GM12801 (cell line): ENCODE measurements at regions not wholly inside any gene's neighbourhood (a gene's known extent, or its start where the extent isn't known, plus 50 kb on each side); places are given as distances from the start of the nearest gene placed in this dataset.

Source experiments
- TF ChIP-seq, protein P1 (sequence below): IDR thresholded peaks from one replicate; pipeline ENCODE4 v1.5.1; 2011; ENCODE audit warnings: control low read depth; ENCODE audit not compliant: insufficient read length; ENCODE audit errors: extremely low read depth

GRCh38 chr20:58143531-58143930 is 84.9 kb downstream of the ANKRD60 start:
- TF ChIP-seq, protein P1, sequence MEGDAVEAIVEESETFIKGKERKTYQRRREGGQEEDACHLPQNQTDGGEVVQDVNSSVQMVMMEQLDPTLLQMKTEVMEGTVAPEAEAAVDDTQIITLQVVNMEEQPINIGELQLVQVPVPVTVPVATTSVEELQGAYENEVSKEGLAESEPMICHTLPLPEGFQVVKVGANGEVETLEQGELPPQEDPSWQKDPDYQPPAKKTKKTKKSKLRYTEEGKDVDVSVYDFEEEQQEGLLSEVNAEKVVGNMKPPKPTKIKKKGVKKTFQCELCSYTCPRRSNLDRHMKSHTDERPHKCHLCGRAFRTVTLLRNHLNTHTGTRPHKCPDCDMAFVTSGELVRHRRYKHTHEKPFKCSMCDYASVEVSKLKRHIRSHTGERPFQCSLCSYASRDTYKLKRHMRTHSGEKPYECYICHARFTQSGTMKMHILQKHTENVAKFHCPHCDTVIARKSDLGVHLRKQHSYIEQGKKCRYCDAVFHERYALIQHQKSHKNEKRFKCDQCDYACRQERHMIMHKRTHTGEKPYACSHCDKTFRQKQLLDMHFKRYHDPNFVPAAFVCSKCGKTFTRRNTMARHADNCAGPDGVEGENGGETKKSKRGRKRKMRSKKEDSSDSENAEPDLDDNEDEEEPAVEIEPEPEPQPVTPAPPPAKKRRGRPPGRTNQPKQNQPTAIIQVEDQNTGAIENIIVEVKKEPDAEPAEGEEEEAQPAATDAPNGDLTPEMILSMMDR, result no peak

DNA sequence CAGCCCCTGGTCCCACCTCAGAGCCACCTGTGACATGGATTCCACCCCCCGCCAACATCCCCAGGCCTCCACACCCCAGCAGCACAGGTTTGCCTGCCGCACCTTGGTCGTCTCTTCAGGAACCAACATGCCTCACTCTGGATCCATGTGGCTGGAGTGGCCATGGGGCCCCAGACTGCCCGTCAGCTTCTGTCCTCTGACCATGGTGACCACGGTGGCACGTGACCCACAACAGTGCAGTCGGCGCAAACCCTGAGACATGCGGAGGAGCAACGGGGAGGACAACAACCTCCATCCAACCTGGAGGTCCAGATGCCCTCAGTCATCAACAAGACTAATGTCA is 85.6 kb downstream of the ANKRD60 start:
- TF ChIP-seq, protein P1, result no peak

DNA sequence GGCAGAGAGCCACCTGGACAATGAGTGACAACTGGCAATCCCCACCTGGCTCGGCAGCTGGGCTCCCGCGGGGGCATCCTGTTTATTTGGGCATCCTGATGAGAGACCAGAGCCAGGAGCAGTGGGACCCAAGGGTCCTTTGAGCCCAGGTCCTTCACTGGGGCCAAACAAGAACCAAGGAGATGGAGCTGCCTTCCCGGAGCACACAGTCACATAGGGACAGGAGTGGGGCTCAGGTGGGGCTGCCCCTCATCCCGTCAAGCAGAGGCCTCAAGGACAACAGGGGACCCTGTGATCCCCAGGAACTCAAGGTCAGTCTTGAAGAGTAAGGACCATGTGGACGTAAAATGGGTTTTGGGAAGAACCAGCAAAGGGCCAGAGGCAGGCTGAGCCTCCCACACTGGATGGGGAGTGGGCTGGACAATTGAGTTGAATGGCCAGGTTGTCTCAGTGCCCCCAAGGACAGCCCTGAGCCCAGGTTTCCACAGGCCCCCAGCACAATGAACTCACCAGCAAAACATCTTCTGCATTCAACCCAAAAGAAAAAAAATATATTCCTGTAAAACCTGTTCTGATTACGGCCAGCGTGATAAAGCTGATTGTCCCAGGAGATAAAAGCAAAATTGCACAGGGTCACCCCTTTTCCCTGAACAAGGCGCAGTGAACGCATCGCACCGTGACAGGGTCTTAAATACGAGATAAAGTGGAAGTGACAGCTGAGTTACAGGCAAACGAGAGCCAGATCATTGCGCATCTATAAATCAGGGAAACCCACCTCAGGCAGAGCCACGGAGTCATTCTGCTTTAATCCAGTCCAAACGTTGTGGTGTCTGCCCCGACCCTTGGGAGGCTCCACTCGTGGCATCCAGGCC is 86.2 kb downstream of the ANKRD60 start:
- TF ChIP-seq, protein P1, result no peak

DNA sequence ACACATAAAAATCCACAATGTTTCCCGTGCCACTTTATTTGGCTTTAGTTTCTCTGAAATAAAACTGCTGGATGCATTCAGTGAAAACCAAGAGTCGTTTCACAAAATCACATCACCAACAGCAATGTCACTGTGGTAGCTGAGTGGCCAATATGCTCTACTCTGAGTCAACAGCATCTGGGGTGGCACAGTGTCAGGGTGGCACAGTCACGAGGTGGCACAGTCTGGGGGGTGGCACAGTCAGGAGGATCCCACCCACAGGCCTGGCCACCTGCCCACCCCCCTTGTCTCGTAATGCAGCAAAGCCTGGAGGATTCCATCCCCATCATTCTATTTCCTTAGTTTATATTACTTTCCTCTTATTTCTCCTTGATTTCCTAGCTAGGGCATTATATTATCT is 87.0 kb downstream of the ANKRD60 start:
- TF ChIP-seq, protein P1, result no peak

- TF ChIP-seq, protein P1, result no peak
Observed at GRCh38 chr20:58140787-58141425, 87.5 kb downstream of the ANKRD60 start.

- TF ChIP-seq, protein P1, result no peak
Observed at GRCh38 chr20:58139849-58140786, 88.3 kb downstream of the ANKRD60 start.

GRCh38 chr20:58138395-58138794 is 90.1 kb downstream of the ANKRD60 start:
- TF ChIP-seq, protein P1, result no peak
